ENCODE measurements at regions not wholly inside any gene's neighbourhood (a gene's known extent, or its start where the extent isn't known, plus 50 kb on each side); places are given as distances from the start of the nearest gene placed in this dataset.

DNA sequence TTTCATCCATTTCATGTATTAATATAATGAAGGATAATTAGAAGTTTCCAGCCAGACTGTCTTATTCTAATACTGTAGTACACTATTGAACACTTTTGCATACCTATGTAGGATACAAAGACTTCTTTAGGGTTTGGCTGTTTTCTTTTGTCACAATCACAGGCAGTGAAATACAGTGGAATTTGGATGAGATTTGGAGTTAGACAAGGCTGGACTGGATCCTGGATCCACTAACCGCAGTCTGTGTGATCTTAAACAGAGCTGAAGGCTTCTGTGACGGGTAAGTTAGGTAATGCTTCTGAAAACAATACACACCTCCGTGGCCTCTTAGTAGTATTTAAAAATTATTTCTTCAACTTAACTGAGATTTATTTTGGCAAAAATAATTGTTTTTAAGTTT is 1128.6 kb upstream of the CDH2 start:
- TF ChIP-seq, protein P1, sequence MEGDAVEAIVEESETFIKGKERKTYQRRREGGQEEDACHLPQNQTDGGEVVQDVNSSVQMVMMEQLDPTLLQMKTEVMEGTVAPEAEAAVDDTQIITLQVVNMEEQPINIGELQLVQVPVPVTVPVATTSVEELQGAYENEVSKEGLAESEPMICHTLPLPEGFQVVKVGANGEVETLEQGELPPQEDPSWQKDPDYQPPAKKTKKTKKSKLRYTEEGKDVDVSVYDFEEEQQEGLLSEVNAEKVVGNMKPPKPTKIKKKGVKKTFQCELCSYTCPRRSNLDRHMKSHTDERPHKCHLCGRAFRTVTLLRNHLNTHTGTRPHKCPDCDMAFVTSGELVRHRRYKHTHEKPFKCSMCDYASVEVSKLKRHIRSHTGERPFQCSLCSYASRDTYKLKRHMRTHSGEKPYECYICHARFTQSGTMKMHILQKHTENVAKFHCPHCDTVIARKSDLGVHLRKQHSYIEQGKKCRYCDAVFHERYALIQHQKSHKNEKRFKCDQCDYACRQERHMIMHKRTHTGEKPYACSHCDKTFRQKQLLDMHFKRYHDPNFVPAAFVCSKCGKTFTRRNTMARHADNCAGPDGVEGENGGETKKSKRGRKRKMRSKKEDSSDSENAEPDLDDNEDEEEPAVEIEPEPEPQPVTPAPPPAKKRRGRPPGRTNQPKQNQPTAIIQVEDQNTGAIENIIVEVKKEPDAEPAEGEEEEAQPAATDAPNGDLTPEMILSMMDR (IDR thresholded peaks at IDR 0.05), result no peak
- TF ChIP-seq POLR2A (IDR thresholded peaks at IDR 0.05), result no peak
